ENCODE measurements at regions not wholly inside any gene's neighbourhood (a gene's known extent, or its start where the extent isn't known, plus 50 kb on each side); places are given as distances from the start of the nearest gene placed in this dataset.

DNA sequence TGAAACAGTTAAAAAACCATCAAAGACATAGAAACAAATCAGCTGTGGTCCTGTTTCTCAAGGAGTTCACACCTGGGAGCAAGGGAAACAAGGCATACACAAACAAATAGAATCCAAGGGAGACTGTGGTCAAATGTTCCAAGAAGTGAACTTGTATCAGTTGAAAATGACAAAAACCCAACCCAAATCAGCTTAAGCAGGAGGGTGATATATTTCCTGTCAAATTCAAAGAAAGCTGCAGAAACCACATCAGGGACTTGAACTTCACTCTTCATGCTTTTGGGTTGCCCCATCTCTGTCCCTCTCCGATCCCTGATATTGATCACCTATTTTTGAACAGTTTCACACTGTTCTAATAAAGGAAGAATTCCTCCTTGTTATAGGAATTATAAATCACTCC lies 148.6 kb upstream of the FMR1 start:
- TF ChIP-seq, protein P1, sequence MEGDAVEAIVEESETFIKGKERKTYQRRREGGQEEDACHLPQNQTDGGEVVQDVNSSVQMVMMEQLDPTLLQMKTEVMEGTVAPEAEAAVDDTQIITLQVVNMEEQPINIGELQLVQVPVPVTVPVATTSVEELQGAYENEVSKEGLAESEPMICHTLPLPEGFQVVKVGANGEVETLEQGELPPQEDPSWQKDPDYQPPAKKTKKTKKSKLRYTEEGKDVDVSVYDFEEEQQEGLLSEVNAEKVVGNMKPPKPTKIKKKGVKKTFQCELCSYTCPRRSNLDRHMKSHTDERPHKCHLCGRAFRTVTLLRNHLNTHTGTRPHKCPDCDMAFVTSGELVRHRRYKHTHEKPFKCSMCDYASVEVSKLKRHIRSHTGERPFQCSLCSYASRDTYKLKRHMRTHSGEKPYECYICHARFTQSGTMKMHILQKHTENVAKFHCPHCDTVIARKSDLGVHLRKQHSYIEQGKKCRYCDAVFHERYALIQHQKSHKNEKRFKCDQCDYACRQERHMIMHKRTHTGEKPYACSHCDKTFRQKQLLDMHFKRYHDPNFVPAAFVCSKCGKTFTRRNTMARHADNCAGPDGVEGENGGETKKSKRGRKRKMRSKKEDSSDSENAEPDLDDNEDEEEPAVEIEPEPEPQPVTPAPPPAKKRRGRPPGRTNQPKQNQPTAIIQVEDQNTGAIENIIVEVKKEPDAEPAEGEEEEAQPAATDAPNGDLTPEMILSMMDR (IDR thresholded peaks at IDR 0.05): no peak
- DNase-seq (ENCODE audit: low spot score) (no peak), ATAC-seq (ENCODE audit: low FRiP score) (no peak)

DNA sequence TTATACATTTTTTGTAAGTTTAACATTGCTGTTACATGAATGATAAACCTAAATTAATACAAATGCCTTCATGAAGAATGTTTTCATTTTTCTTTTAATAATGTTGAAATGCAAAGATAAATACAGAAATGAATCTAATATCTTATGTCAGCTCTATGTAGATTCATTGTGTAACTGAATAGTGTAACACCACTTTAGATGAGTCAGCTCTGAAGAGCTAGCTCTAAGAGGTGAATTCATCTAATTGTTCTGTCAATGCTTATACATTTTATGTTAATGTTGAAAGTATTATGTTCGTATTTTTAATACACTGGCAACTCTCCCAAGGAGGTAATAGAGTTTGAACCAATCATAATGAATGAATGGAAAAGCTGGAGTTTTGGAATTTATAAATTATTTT lies 146.9 kb upstream of the FMR1 start:
- DNase-seq (ENCODE audit: low spot score) (no peak), ATAC-seq (ENCODE audit: low FRiP score) (no peak)
- TF ChIP-seq, protein P1 (IDR thresholded peaks at IDR 0.05): no peak

DNA sequence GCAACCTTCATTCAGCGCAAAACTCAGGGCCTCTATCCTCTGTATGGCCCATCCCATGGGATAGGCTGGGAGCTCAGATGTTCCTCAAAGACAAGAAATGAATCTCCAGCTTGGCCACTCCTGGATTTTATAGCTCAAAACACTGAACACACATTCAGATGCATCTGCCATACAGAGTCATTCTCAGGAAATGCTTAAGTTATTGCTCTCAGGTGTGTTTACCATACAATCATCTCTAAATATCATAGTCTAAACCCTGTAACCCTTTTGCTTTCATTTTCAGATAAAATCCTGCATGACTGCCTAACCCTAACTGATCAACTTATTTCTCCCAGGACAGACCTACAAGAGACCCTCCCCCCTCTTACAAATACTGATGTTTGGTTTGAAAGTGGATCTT lies 140.9 kb upstream of the FMR1 start:
- no peak for ATAC-seq (ENCODE audit: low FRiP score)
- TF ChIP-seq, protein P1 (IDR thresholded peaks at IDR 0.05): no peak
- no peak for DNase-seq (ENCODE audit: low spot score)

DNA sequence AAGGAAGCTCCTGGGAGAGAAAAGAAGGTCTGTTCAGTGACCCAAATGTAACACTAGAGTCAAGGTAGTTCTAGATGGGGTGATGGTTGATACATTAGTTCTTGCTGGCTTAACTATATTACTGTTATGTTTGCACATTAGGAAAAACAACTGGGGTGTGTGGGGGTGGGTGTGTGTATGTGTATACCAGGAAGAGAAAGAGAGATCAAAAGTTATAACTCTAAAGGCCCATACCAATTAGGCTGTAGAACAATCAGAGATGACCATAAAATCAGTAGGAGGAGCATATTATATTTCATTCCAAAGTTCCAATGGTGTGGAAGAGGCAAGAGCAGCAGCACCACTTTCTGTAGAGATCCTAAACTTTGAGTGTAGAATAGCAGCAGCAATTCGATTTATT lies 134.7 kb upstream of the FMR1 start:
- TF ChIP-seq, protein P1 (IDR thresholded peaks at IDR 0.05): no peak
- no peak for ATAC-seq (ENCODE audit: low FRiP score)
- no peak for DNase-seq (ENCODE audit: low spot score)

DNA sequence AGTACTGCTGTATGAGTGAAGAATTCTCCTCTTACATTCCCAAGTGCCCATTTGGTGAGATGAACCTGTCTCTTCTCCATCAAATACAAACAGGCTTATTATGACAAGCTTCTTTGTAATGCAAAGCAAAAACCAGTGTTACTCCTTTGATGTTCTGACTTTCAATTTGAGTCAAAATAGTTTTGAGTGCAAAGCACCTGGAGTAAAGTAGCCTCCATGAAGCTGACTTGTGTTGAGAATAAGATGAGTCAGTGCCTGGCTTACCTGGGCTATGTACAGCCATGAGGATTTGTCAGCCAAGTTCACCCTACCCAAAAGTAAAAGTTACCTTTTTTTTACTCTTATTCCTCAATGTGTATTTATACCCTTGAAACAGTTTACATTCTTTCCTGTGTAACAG lies 132.5 kb upstream of the FMR1 start:
- no peak for ATAC-seq (ENCODE audit: low FRiP score)
- TF ChIP-seq, protein P1 (IDR thresholded peaks at IDR 0.05): no peak
- no peak for DNase-seq (ENCODE audit: low spot score)

DNA sequence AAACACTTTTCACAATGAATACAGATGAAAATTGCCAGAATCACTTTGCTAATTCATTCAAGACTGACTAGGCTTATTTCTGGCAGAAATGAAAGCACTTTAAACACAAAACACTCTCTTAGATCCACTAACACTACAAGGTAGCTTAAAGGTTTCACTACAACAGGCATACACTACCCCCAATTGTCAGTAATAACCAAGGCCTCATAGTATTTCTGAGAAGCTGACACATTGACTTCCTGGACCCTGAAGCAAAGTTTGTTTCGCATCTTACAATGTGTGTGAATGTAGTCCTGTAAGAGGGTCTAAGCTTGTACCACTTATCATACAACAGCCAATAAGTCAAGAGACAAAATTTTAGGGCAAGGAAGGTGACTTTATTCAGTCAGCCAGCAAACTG lies 129.9 kb upstream of the FMR1 start:
- TF ChIP-seq, protein P1 (IDR thresholded peaks at IDR 0.05): no peak
- ATAC-seq (ENCODE audit: low FRiP score) (no peak), DNase-seq (ENCODE audit: low spot score) (no peak)

DNA sequence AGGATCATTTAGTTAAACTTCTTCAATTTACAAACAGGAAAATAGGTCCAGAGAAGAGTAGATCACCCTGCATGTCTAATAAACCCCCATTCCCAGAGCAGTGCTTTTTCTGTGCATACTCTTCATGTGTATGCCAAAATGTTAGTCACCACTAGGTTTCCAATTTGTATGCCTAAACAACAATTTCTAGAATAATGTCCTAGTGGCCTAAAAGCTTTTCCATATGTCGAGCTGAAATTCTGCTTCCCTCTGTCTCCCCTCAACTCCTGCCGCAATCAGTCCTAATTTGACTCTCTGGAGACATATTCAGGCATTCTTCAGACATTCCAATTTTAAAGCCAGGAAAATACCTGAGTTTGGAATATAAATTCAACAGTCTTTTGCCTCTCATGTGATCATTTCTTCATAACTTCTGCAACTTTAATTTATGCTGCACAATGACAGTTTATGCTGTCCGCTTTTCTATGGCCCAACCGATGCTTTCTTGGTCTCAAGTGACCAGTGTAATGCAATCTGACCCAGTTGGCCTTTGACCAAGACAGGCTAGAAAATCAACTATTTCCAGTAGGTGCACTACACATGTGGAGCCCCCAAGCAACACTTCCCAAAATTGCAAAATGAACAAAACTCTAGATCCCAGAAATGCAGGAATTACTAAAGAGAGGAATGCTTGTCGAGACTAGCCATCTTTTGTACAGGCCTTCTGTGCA lies 122.9 kb upstream of the FMR1 start:
- DNase-seq (ENCODE audit: low spot score): no peak
- TF ChIP-seq, protein P1 (IDR thresholded peaks at IDR 0.05): no peak
- ATAC-seq (ENCODE audit: low FRiP score): no peak
